Chondrocyte (in vitro differentiated cells): ENCODE measurements at regions not wholly inside any gene's neighbourhood (a gene's known extent, or its start where the extent isn't known, plus 50 kb on each side); places are given as distances from the start of the nearest gene placed in this dataset.

ENCODE experiments used
- DNase-seq: peaks from one replicate; pipeline ENCODE4 v3.0.0; 2021; ENCODE audit warnings: mixed read lengths, low spot score
- H3K27ac Mint-ChIP-seq: one replicate; pipeline ENCODE4 v1.8.0; 2021; ENCODE audit warnings: mild to moderate bottlenecking, moderate library complexity, mixed read lengths; ENCODE audit not compliant: unreplicated experiment
- H3K27me3 Mint-ChIP-seq: 2 replicates; pipeline ENCODE4 v1.8.0; 2021; ENCODE audit warnings: low read depth, mixed read lengths
- H3K36me3 Mint-ChIP-seq: 2 replicates; pipeline ENCODE4 v1.8.0; 2021; ENCODE audit warnings: low read depth, mixed read lengths
- H3K4me1 Mint-ChIP-seq: 2 replicates; pipeline ENCODE4 v1.8.0; 2021; ENCODE audit warnings: low read depth, mild to moderate bottlenecking, mixed read lengths
- H3K4me3 Mint-ChIP-seq: one replicate; pipeline ENCODE4 v1.8.0; 2021; ENCODE audit warnings: mild to moderate bottlenecking, moderate library complexity, mixed read lengths; ENCODE audit not compliant: unreplicated experiment
- H3K9me3 Mint-ChIP-seq: 2 replicates; pipeline ENCODE4 v1.8.0; 2021; ENCODE audit warnings: low read depth, mixed read lengths
- CTCF ChIP-seq: fragments of 200-600 bp; sonication (generic); IDR thresholded peaks from 2 replicates; pipeline ENCODE4 v1.5.0; 2021; ENCODE audit warnings: antibody characterized with exemption, mild to moderate bottlenecking, moderate library complexity

- H3K27me3 Mint-ChIP-seq: no peaks in the 10 kb centered on the region
- H3K27ac Mint-ChIP-seq: no peak overlapping the region
- H3K4me3 Mint-ChIP-seq: no peak overlapping the region
- DNase-seq: no peak
- H3K4me1 Mint-ChIP-seq: no peaks in the 10 kb centered on the region
- no peaks in the 10 kb centered on the region for H3K36me3 Mint-ChIP-seq
- TF ChIP-seq CTCF: no peak
- peaks cover 35% of the 10 kb centered on the region for H3K9me3 Mint-ChIP-seq
These were observed 277.6 kb downstream of the SPANXN1 start for GRCh38 chrX:145524931-145525330.

- no peaks in the 10 kb centered on the region for H3K4me1 Mint-ChIP-seq
- no peaks in the 10 kb centered on the region for H3K36me3 Mint-ChIP-seq
- no peak overlapping the region for H3K4me3 Mint-ChIP-seq
- no peak for DNase-seq
- no peak overlapping the region for H3K27ac Mint-ChIP-seq
- peaks cover 39% of the 10 kb centered on the region for H3K9me3 Mint-ChIP-seq
- TF ChIP-seq CTCF: no peak
- no peaks in the 10 kb centered on the region for H3K27me3 Mint-ChIP-seq
These were observed 285.0 kb downstream of the SPANXN1 start for GRCh38 chrX:145532176-145532780.

GRCh38 chrX:145533534-145533933, 284.1 kb upstream of the SLITRK2 start:
- Mint-ChIP-seq H3K27me3 (no peaks in the 10 kb centered on the region), H3K36me3 (no peaks in the 10 kb centered on the region), H3K4me1 (no peaks in the 10 kb centered on the region), H3K9me3 (peaks cover 34% of the 10 kb centered on the region), H3K27ac (no peak overlapping the region), H3K4me3 (no peak overlapping the region)
- no peak for DNase-seq
- TF ChIP-seq CTCF: no peak

- H3K9me3 Mint-ChIP-seq: peaks cover 30% of the 10 kb centered on the region
- no peak for TF ChIP-seq CTCF
- H3K27ac Mint-ChIP-seq: no peak overlapping the region
- no peaks in the 10 kb centered on the region for H3K4me1 Mint-ChIP-seq
- no peak overlapping the region for H3K4me3 Mint-ChIP-seq
- no peaks in the 10 kb centered on the region for H3K36me3 Mint-ChIP-seq
- no peak for DNase-seq
- H3K27me3 Mint-ChIP-seq: no peaks in the 10 kb centered on the region
These were observed 268.1 kb upstream of the SLITRK2 start for GRCh38 chrX:145549496-145549895.

GRCh38 chrX:145552643-145553042, 265.0 kb upstream of the SLITRK2 start:
- Mint-ChIP-seq H3K36me3 (no peaks in the 10 kb centered on the region), H3K4me1 (no peaks in the 10 kb centered on the region), H3K27me3 (no peaks in the 10 kb centered on the region), H3K9me3 (peaks cover 33% of the 10 kb centered on the region), H3K4me3 (no peak overlapping the region), H3K27ac (no peak overlapping the region)
- no peak for TF ChIP-seq CTCF
- DNase-seq: no peak
